GM10266 (cell line): ENCODE measurements at regions not wholly inside any gene's neighbourhood (a gene's known extent, or its start where the extent isn't known, plus 50 kb on each side); places are given as distances from the start of the nearest gene placed in this dataset.

ENCODE experiments used
- DNase-seq: peaks from one replicate; pipeline ENCODE4 v3.0.0; 2012; ENCODE audit errors: extremely low spot score
- CTCF ChIP-seq: IDR thresholded peaks from 2 replicates; pipeline ENCODE4 v1.5.1; 2012; ENCODE audit warnings: mild to moderate bottlenecking, low read depth; ENCODE audit not compliant: control insufficient read depth, insufficient read depth; ENCODE audit errors: missing control alignments

DNA sequence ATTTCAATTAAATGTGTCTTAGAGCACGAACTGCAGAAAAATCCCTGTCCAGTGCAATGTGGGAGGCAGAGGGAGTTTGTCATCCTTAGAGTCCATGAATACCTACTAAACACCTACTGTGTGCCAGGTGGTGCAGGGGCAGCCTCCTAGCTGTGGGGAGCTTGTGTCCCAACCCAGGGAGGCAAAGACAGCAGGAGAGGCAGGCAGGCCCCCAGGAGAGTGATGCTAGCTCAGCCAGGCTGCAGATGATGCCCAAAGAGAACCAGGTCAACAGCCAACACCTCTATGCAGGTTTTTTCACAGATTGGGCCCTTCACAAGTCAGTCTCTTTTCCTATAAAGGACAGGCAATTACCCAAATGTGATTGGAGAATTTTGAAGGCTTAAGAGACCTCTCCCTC is 108.2 kb upstream of the UQCRFS1 start:
- DNase-seq = no peak
- TF ChIP-seq CTCF = no peak

DNA sequence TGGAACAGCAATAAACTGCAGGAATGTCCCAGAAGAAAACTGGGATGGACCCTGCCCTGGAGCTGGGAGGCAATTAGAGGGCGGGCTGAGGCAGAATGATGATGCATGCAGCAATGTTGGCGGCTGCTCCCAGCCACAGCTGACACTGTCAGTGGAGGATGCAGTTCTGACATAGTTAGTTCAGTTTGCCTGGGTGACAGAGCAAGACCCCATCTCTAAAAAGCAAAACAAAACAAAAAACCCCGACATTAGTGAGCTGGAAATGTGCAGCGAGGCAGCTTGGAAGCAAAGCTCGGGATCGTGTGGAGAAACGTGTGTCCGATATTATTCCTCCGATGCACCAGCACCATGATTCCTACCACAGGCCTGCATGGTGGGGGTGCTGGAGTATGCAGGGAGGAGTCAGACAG is 110.1 kb upstream of the UQCRFS1 start:
- TF ChIP-seq CTCF = no peak
- no peak for DNase-seq

DNA sequence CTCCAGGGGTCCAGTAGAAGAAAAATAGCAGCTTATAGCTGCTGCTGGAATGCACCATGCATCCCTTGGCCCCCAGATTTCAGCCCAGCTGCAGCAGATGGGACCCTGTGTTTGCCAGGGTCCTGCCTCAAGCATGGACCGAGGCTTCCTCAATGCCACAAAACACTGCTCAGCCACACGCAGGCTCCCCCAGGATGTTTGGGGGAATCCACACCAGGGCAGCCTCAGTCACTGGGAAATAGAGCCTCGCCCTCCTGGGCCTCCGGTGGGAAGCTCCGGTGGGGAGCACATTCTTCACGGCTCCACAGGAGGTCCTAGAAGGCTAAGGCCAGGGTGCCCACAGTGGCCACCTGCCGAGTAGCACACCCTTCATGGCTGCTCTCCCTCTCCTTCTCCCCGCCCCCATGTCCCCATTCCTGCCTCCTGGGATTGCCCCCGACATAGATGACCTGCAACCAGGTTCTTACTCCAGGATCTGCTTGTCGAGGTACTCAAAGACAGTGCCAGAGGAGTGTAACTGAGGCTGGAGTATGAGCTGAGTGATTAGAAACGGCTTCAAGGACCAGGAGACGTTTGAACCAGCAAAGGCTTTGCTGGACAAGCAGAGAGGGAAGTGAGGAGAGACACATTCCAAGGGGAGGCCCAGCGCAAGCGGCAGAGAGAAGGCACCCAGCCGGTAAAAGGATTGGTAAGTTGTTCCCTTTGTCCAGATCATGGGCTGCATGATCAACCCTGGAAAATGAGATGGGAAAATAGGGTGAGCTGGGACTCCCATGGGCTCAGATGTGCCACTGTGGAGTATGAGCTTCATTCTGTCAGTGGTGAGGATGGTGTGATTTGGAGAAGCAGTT is 110.7 kb upstream of the UQCRFS1 start:
- DNase-seq = no peak
- TF ChIP-seq CTCF = no peak

- no peak for DNase-seq
- no peak for TF ChIP-seq CTCF
Observed at GRCh38 chr19:29324291-29324680, 111.3 kb upstream of the UQCRFS1 start.

DNA sequence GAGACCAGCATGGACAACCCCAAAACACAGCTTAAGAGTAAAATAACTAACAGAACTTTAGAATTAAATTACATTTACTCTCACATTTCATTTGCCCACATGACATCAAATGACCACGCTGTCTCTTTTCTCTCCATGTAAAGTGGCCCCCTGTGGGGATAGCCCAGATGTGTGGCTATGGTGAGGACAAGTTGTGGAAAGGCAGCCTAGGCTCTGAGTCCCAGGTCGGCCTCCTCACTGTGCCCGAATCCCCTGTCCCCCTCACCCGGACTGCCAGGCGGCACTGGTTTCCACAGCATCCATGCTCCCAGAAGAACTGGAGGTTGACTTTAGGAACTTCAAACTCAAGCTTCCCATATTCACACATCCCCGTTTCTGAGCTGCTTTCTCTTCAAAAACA is 111.8 kb upstream of the UQCRFS1 start:
- no peak for DNase-seq
- TF ChIP-seq CTCF = no peak

- no peak for TF ChIP-seq CTCF
- DNase-seq = no peak
Observed at GRCh38 chr19:29325241-29325975, 112.5 kb upstream of the UQCRFS1 start.

GRCh38 chr19:29326351-29326750 is 113.4 kb upstream of the UQCRFS1 start:
- DNase-seq = no peak
- TF ChIP-seq CTCF = no peak
